Left lung (tissue), 4 donors: ENCODE measurements at regions not wholly inside any gene's neighbourhood (a gene's known extent, or its start where the extent isn't known, plus 50 kb on each side); places are given as distances from the start of the nearest gene placed in this dataset.

Source experiments
- ATAC-seq: fragments of 200-7000 bp; cut with Tn5 transposase; one replicate; pipeline ENCODE4 v1.9.1; 2020; ENCODE audit warnings: moderate library complexity
- DNase-seq, 4 donors: peaks; one replicate each; pipeline ENCODE4 v3.0.0-alpha.2; 2013 to 2020
- H3K27ac ChIP-seq, 2 donors: fragments of 200-600 bp; sonication (generic) in 1 of 2; one replicate each; pipeline versions ENCODE4 v1.5.0 to v1.8.0; 2020 to 2021
- H3K27me3 ChIP-seq, 2 donors: fragments of 200-600 bp; sonication (generic) in 1 of 2; one replicate each; pipeline versions ENCODE4 v1.5.0 to v1.8.0; 2020 to 2021
- H3K36me3 ChIP-seq, 2 donors: fragments of 200-600 bp; sonication (generic) in 1 of 2; one replicate each; pipeline versions ENCODE4 v1.5.0 to v1.8.0; 2020 to 2021
- H3K4me1 ChIP-seq, 2 donors: fragments of 200-600 bp; one replicate each; pipeline ENCODE4 v1.8.0; 2021
- H3K4me3 ChIP-seq, 2 donors: fragments of 200-600 bp; sonication (generic) in 1 of 2; one replicate each; pipeline versions ENCODE4 v1.5.0 to v1.8.0; 2020 to 2021; ENCODE audit warnings: mild to moderate bottlenecking in 1 of 2
- H3K9me3 ChIP-seq, 2 donors: fragments of 200-600 bp; sonication (generic) in 1 of 2; one replicate each; pipeline versions ENCODE4 v1.5.0 to v1.8.0; 2020 to 2021
- intact Hi-C, 2 donors: fragments of 100-400 bp; cut with DNase I; formaldehyde crosslinking; loops; one replicate each; pipeline versions ENCODE4 v1.11.2 to v1.14.2; 2022
- TF ChIP-seq, protein P1 (sequence below), 2 donors: fragments of 200-600 bp; sonication (generic) in 1 of 2; IDR thresholded peaks; one replicate each; pipeline versions ENCODE4 v1.5.0 to v1.8.0; 2021; ENCODE audit warnings: antibody characterized with exemption in 2 of 2
- donor health status: DM: no; HTN: yes; CAD: no.
- donor health status: DM: no; HTN: no; CAD: no.

DNA sequence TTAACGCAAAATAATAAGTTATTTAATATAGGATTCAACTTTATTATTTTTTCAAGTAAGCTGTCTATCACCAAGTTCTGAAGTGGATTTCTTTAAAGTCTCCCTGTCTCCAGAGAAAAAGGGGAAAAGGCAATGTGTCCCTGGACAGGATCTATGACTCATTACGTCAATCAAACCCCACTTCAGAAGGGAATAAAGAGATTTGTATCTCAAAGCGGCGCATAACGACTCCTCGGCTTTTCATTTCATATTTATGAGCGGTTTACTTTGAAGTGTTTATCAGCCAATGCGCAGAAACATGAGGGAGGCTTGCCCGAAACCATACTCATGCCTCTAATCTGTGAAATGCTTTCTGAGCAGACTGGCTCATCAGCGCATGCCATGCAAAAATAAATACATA is 938.6 kb upstream of the WWC1 start:
- TF ChIP-seq, protein P1, sequence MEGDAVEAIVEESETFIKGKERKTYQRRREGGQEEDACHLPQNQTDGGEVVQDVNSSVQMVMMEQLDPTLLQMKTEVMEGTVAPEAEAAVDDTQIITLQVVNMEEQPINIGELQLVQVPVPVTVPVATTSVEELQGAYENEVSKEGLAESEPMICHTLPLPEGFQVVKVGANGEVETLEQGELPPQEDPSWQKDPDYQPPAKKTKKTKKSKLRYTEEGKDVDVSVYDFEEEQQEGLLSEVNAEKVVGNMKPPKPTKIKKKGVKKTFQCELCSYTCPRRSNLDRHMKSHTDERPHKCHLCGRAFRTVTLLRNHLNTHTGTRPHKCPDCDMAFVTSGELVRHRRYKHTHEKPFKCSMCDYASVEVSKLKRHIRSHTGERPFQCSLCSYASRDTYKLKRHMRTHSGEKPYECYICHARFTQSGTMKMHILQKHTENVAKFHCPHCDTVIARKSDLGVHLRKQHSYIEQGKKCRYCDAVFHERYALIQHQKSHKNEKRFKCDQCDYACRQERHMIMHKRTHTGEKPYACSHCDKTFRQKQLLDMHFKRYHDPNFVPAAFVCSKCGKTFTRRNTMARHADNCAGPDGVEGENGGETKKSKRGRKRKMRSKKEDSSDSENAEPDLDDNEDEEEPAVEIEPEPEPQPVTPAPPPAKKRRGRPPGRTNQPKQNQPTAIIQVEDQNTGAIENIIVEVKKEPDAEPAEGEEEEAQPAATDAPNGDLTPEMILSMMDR (IDR thresholded peaks at IDR 0.05): no peak
- no peaks in the 10 kb centered on the region for H3K27me3 ChIP-seq
- no peak for ATAC-seq
- H3K36me3 ChIP-seq: no peaks in the 10 kb centered on the region
- H3K27ac ChIP-seq: no peak overlapping the region
- H3K9me3 ChIP-seq: no peaks in the 10 kb centered on the region
- no peak for DNase-seq
- intact Hi-C loops: no loop called here
- H3K4me3 ChIP-seq: no peak overlapping the region
- H3K4me1 ChIP-seq: no peaks in the 10 kb centered on the region

DNA sequence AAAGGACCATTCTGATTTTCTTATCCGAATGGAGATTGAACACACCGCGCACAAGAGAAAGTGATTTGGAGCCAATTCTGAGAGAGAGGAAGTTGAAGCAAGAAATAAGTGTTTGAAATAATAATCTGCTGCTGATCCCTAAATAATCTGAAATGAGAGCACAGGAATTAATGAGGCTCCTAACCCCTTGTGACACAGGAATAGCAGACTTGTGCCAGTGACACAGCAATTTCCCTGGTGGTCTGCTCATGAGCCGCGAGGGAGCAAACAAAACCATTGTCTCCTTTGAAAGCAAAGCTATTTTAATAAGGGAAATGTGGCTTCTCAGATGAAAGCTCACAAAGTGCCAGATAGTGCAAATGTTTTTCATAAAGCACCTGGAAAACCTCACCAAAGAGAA is 936.1 kb upstream of the WWC1 start:
- TF ChIP-seq, protein P1 (IDR thresholded peaks at IDR 0.05): no peak
- no peak for DNase-seq
- H3K36me3 ChIP-seq: no peaks in the 10 kb centered on the region
- H3K4me3 ChIP-seq: no peak overlapping the region
- intact Hi-C loops: no loop called here
- H3K4me1 ChIP-seq: no peaks in the 10 kb centered on the region
- H3K27me3 ChIP-seq: no peaks in the 10 kb centered on the region
- H3K9me3 ChIP-seq: peaks cover 0 to 13% of the 10 kb centered on the region in 2 donors
- H3K27ac ChIP-seq: no peak overlapping the region
- ATAC-seq: no peak

DNA sequence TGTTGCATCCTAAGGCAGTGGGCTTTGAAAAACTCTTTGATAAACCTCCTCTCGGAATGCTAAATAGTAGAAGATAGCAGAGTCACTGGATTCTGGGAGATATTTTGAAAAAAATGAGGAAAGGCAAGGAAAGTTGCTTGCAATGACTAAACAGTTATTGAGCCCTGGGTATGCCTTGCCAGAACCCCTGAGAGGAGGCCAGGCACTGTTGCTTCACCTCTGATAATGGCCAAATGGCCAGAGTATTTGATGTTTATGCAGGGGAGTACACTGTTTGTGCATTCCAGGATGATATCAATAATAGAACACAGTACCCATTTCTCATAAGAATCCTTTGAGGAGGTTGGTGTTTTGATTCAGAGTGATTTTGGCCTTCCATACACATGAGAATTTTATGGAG is 935.1 kb upstream of the WWC1 start:
- peaks cover 0 to 13% of the 10 kb centered on the region in 2 donors for H3K9me3 ChIP-seq
- TF ChIP-seq, protein P1 (IDR thresholded peaks at IDR 0.05): no peak
- ATAC-seq: no peak
- intact Hi-C loops: no loop called here
- H3K36me3 ChIP-seq: no peaks in the 10 kb centered on the region
- no peak overlapping the region for H3K27ac ChIP-seq
- H3K4me3 ChIP-seq: no peak overlapping the region
- no peaks in the 10 kb centered on the region for H3K27me3 ChIP-seq
- no peaks in the 10 kb centered on the region for H3K4me1 ChIP-seq
- no peak for DNase-seq

DNA sequence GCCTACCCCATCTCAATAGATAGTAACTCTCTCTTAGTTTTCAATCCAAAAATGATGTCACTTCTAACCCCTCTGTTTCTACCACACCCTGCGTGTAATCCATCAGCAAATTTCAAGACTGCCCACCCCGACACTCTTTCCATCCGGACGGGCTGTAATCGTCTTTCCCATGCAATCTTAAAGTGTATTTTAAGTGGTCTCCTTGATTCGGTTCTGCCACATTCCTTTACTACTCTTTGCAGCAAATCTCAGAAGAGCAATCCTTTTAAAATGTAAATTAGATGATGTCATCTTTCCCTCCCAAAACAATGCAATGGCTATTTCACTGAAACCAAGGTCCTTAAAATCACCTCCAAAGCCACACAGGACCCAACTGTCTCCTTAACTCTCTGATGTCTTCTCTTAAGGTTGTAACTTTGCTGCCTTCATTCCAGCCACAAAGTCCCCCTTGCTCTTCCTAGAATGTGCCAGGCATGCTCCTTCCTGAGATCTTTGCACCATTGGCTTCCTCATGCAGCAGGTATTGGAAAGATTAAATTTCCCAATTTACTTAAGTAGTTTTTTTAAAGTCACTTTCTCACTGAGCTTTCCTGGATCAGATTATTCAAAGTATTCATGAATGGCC is 932.5 kb upstream of the WWC1 start:
- H3K27ac ChIP-seq: no peak overlapping the region
- peaks cover 0 to 25% of the 10 kb centered on the region in 2 donors for H3K9me3 ChIP-seq
- DNase-seq (no peak), ATAC-seq (no peak)
- H3K4me1 ChIP-seq: no peaks in the 10 kb centered on the region
- TF ChIP-seq, protein P1 (IDR thresholded peaks at IDR 0.05): no peak
- H3K27me3 ChIP-seq: no peaks in the 10 kb centered on the region
- intact Hi-C loops: no loop called here
- no peak overlapping the region for H3K4me3 ChIP-seq
- H3K36me3 ChIP-seq: no peaks in the 10 kb centered on the region

DNA sequence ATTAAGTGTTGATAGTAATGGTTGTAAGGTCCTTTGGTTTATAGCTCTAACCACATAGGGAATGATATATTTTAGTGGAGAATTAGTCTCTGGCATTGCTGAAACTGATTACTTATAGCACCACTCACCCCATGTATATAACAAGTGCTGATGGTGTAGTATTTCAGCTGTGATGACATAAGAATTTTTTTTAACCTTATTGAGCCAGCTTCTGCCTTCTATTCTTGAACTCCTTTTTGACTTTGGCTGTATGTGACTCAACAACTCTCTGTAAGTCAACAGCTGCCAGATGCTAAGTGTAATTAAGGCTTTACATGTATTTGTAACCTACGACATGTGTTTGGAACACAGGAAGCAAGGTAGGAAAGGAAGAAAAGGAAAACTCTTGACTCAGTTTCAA is 929.6 kb upstream of the WWC1 start:
- no peaks in the 10 kb centered on the region for H3K36me3 ChIP-seq
- H3K27me3 ChIP-seq: no peaks in the 10 kb centered on the region
- H3K9me3 ChIP-seq: peaks cover 0 to 33% of the 10 kb centered on the region in 2 donors
- ATAC-seq (no peak), DNase-seq (no peak)
- no peak overlapping the region for H3K27ac ChIP-seq
- no peak overlapping the region for H3K4me3 ChIP-seq
- intact Hi-C loops: no loop called here
- TF ChIP-seq, protein P1 (IDR thresholded peaks at IDR 0.05): no peak
- no peaks in the 10 kb centered on the region for H3K4me1 ChIP-seq
